Right lung (tissue), 2 donors: ENCODE measurements at regions not wholly inside any gene's neighbourhood (a gene's known extent, or its start where the extent isn't known, plus 50 kb on each side); places are given as distances from the start of the nearest gene placed in this dataset.

Source experiments
- DNase-seq, 2 donors: peaks; one replicate each; pipeline ENCODE4 v3.0.0-alpha.2; 2013

- DNase-seq, result no peak
Observed at GRCh38 chr10:131560166-131560565, 248.6 kb upstream of the TCERG1L start.

GRCh38 chr10:131560706-131561355 is 249.3 kb upstream of the TCERG1L start:
- DNase-seq, result no peak

GRCh38 chr10:131561897-131562296 is 250.4 kb upstream of the TCERG1L start:
- DNase-seq, result no peak

GRCh38 chr10:131563411-131563810 is 251.9 kb upstream of the TCERG1L start:
- DNase-seq, result no peak

- no peak for DNase-seq
Observed at GRCh38 chr10:131567279-131568162, 256.0 kb upstream of the TCERG1L start.

- DNase-seq, result no peak
Observed at GRCh38 chr10:131568866-131569265, 257.3 kb upstream of the TCERG1L start.

GRCh38 chr10:131569851-131570715 is 258.6 kb upstream of the TCERG1L start:
- no peak for DNase-seq

- DNase-seq, result no peak
Observed at GRCh38 chr10:131570716-131571307, 259.3 kb upstream of the TCERG1L start.

GRCh38 chr10:131571346-131571745 is 259.8 kb upstream of the TCERG1L start:
- DNase-seq, result no peak

- no peak for DNase-seq
Observed at GRCh38 chr10:131571865-131572264, 260.3 kb upstream of the TCERG1L start.

- DNase-seq, result no peak
Observed at GRCh38 chr10:131573256-131573655, 261.7 kb upstream of the TCERG1L start.

- DNase-seq, result no peak
Observed at GRCh38 chr10:131573707-131574106, 262.2 kb upstream of the TCERG1L start.

- DNase-seq, result no peak
Observed at GRCh38 chr10:131574363-131574706, 262.8 kb upstream of the TCERG1L start.

- DNase-seq, result no peak
Observed at GRCh38 chr10:131574707-131575430, 263.3 kb upstream of the TCERG1L start.

GRCh38 chr10:131575877-131576276 is 264.4 kb upstream of the TCERG1L start:
- no peak for DNase-seq

- DNase-seq, result no peak
Observed at GRCh38 chr10:131576341-131577177, 265.0 kb upstream of the TCERG1L start.

- DNase-seq, result no peak
Observed at GRCh38 chr10:131577178-131577555, 265.6 kb upstream of the TCERG1L start.

- no peak for DNase-seq
Observed at GRCh38 chr10:131577786-131578471, 266.4 kb upstream of the TCERG1L start.

- no peak for DNase-seq
Observed at GRCh38 chr10:131578472-131578970, 267.0 kb upstream of the TCERG1L start.
